ENCODE measurements at regions not wholly inside any gene's neighbourhood (a gene's known extent, or its start where the extent isn't known, plus 50 kb on each side); places are given as distances from the start of the nearest gene placed in this dataset.

GRCh38 chr16:26877421-26877820 is 189.3 kb upstream of the C16orf82 start:
- no peaks in the 10 kb centered on the region for H3K9me2 ChIP-seq (replicated peaks; ENCODE audit: control insufficient read depth, low read length)
- H3K36me3 ChIP-seq (ENCODE audit: control insufficient read depth, low read length): no peaks in the 10 kb centered on the region
- no peak overlapping the region for H3K27ac ChIP-seq (ENCODE audit: low read depth, low read length)
- no peak overlapping the region for H3K4me3 ChIP-seq (ENCODE audit: low read length)
- no peaks in the 10 kb centered on the region for H3K27me3 ChIP-seq (ENCODE audit: control insufficient read depth, low read length)
- TF ChIP-seq EZH2phosphoT487 (IDR thresholded peaks at IDR 0.05; ENCODE audit: borderline replicate concordance, low read length) (no peak), CTCF (IDR thresholded peaks at IDR 0.05; ENCODE audit: low read depth, low read length, poor library complexity, severe bottlenecking) (no peak)
- H3K79me2 ChIP-seq (ENCODE audit: control insufficient read depth, low read length): no peaks in the 10 kb centered on the region
- H4K20me1 ChIP-seq (ENCODE audit: control insufficient read depth, insufficient read depth, low read depth, low read length): no peaks in the 10 kb centered on the region
- H3K4me2 ChIP-seq (ENCODE audit: low read length): no peak overlapping the region
- H3F3A ChIP-seq (ENCODE audit: control insufficient read depth, insufficient read depth): no peaks in the 10 kb centered on the region
- no peaks in the 10 kb centered on the region for H3K4me1 ChIP-seq (ENCODE audit: control insufficient read depth, low read length)
- no peaks in the 10 kb centered on the region for H3K9me3 ChIP-seq (ENCODE audit: control insufficient read depth, insufficient read depth, low read length)

GRCh38 chr16:26885674-26886073 is 181.1 kb upstream of the C16orf82 start:
- no peaks in the 10 kb centered on the region for H3K27me3 ChIP-seq (ENCODE audit: control insufficient read depth, low read length)
- H3K79me2 ChIP-seq (ENCODE audit: control insufficient read depth, low read length): no peaks in the 10 kb centered on the region
- no peak overlapping the region for H3K4me2 ChIP-seq (ENCODE audit: low read length)
- no peaks in the 10 kb centered on the region for H4K20me1 ChIP-seq (ENCODE audit: control insufficient read depth, insufficient read depth, low read depth, low read length)
- H3F3A ChIP-seq (ENCODE audit: control insufficient read depth, insufficient read depth): no peaks in the 10 kb centered on the region
- H3K9me2 ChIP-seq (replicated peaks; ENCODE audit: control insufficient read depth, low read length): no peaks in the 10 kb centered on the region
- TF ChIP-seq EZH2phosphoT487 (IDR thresholded peaks at IDR 0.05; ENCODE audit: borderline replicate concordance, low read length) (no peak), CTCF (IDR thresholded peaks at IDR 0.05; ENCODE audit: low read depth, low read length, poor library complexity, severe bottlenecking) (no peak)
- H3K36me3 ChIP-seq (ENCODE audit: control insufficient read depth, low read length): no peaks in the 10 kb centered on the region
- no peak overlapping the region for H3K27ac ChIP-seq (ENCODE audit: low read depth, low read length)
- no peaks in the 10 kb centered on the region for H3K4me1 ChIP-seq (ENCODE audit: control insufficient read depth, low read length)
- no peaks in the 10 kb centered on the region for H3K9me3 ChIP-seq (ENCODE audit: control insufficient read depth, insufficient read depth, low read length)
- no peak overlapping the region for H3K4me3 ChIP-seq (ENCODE audit: low read length)

GRCh38 chr16:26889740-26890139 is 177.0 kb upstream of the C16orf82 start:
- no peaks in the 10 kb centered on the region for H3K36me3 ChIP-seq (ENCODE audit: control insufficient read depth, low read length)
- TF ChIP-seq CTCF (IDR thresholded peaks at IDR 0.05; ENCODE audit: low read depth, low read length, poor library complexity, severe bottlenecking): no peak
- TF ChIP-seq EZH2phosphoT487 (IDR thresholded peaks at IDR 0.05; ENCODE audit: borderline replicate concordance, low read length): no peak
- H3K4me3 ChIP-seq (ENCODE audit: low read length): no peak overlapping the region
- H3K79me2 ChIP-seq (ENCODE audit: control insufficient read depth, low read length): no peaks in the 10 kb centered on the region
- no peaks in the 10 kb centered on the region for H4K20me1 ChIP-seq (ENCODE audit: control insufficient read depth, insufficient read depth, low read depth, low read length)
- H3F3A ChIP-seq (ENCODE audit: control insufficient read depth, insufficient read depth): no peaks in the 10 kb centered on the region
- H3K4me2 ChIP-seq (ENCODE audit: low read length): no peak overlapping the region
- H3K4me1 ChIP-seq (ENCODE audit: control insufficient read depth, low read length): no peaks in the 10 kb centered on the region
- no peaks in the 10 kb centered on the region for H3K9me2 ChIP-seq (replicated peaks; ENCODE audit: control insufficient read depth, low read length)
- no peaks in the 10 kb centered on the region for H3K9me3 ChIP-seq (ENCODE audit: control insufficient read depth, insufficient read depth, low read length)
- H3K27me3 ChIP-seq (ENCODE audit: control insufficient read depth, low read length): no peaks in the 10 kb centered on the region
- H3K27ac ChIP-seq (ENCODE audit: low read depth, low read length): no peak overlapping the region

GRCh38 chr16:26898200-26898599 is 168.5 kb upstream of the C16orf82 start:
- no peaks in the 10 kb centered on the region for H3K27me3 ChIP-seq (ENCODE audit: control insufficient read depth, low read length)
- no peaks in the 10 kb centered on the region for H3K9me3 ChIP-seq (ENCODE audit: control insufficient read depth, insufficient read depth, low read length)
- no peaks in the 10 kb centered on the region for H3K79me2 ChIP-seq (ENCODE audit: control insufficient read depth, low read length)
- H3K27ac ChIP-seq (ENCODE audit: low read depth, low read length): no peak overlapping the region
- no peaks in the 10 kb centered on the region for H3F3A ChIP-seq (ENCODE audit: control insufficient read depth, insufficient read depth)
- no peak for TF ChIP-seq CTCF (IDR thresholded peaks at IDR 0.05; ENCODE audit: low read depth, low read length, poor library complexity, severe bottlenecking)
- TF ChIP-seq EZH2phosphoT487 (IDR thresholded peaks at IDR 0.05; ENCODE audit: borderline replicate concordance, low read length): no peak
- H3K4me3 ChIP-seq (ENCODE audit: low read length): no peak overlapping the region
- H3K4me1 ChIP-seq (ENCODE audit: control insufficient read depth, low read length): no peaks in the 10 kb centered on the region
- no peaks in the 10 kb centered on the region for H3K9me2 ChIP-seq (replicated peaks; ENCODE audit: control insufficient read depth, low read length)
- no peaks in the 10 kb centered on the region for H4K20me1 ChIP-seq (ENCODE audit: control insufficient read depth, insufficient read depth, low read depth, low read length)
- no peaks in the 10 kb centered on the region for H3K36me3 ChIP-seq (ENCODE audit: control insufficient read depth, low read length)
- no peak overlapping the region for H3K4me2 ChIP-seq (ENCODE audit: low read length)
